Heart left ventricle (tissue), 13 donors: ENCODE measurements at regions not wholly inside any gene's neighbourhood (a gene's known extent, or its start where the extent isn't known, plus 50 kb on each side); places are given as distances from the start of the nearest gene placed in this dataset.

ENCODE experiments used
- CTCF ChIP-seq, 12 donors: fragments of 200-600 bp; sonication (generic) in 4 of 12; IDR thresholded peaks; one replicate each; pipeline versions ENCODE4 v1.5.0 to v1.8.0; 2018 to 2022; ENCODE audit warnings: antibody characterized with exemption in 12 of 12, mild to moderate bottlenecking in 5 of 12
- POLR2A ChIP-seq, 2 donors: fragments of 450-650 bp; IDR thresholded peaks; one replicate each; pipeline ENCODE4 v1.6.1; 2017; ENCODE audit warnings: antibody characterized with exemption in 2 of 2, mild to moderate bottlenecking in 2 of 2, moderate library complexity in 2 of 2
- donor health status: ischemic (EF 13 %, LVEDD 7.1; RV severe dilation, severe dysfunction).
- donor health status: DM: no; HTN: yes; CAD: no.
- donor health status: DM: no; HTN: no; CAD: no.
- donor health status: ischemic (EF 25% LVEDD 6.9; RV normal size, moderate dysfunction).
- donor health status: ischemic (EF 25% LVEDD 5.7; RV mildly dilated, moderate dysfunction).
- donor health status: ischemic (EF 35%, LVEDD 5.7; RV mildly dilated, moderate dysfunction).
- donor health status: nonischemic (EF 11% LVEDD 7.7; RV severe dilation, severe dysfunction).
- donor health status: DM: yes; HTN: yes; CAD: no.
- donor health status: PGD.
- donor health status: ischemic (EF 29% LVEDD 5.4; RV normal size, mild dysfunction).
- donor health status: nonischemic (EF 23%, LVEDD 6.1; RV moderate dilation, normal function).

GRCh38 chr2:43028188-43028587, 198.2 kb downstream of the ZFP36L2 start:
- TF ChIP-seq CTCF (IDR thresholded peaks at IDR 0.05), result no peak
- no peak for TF ChIP-seq POLR2A (IDR thresholded peaks at IDR 0.05)
